ENCODE measurements at regions not wholly inside any gene's neighbourhood (a gene's known extent, or its start where the extent isn't known, plus 50 kb on each side); places are given as distances from the start of the nearest gene placed in this dataset.

- no peak for DNase-seq (ENCODE audit: low spot score)
Measured at GRCh38 chr1:238191170-238191569, 300.4 kb upstream of the ZP4 start.

GRCh38 chr1:238187575-238187949 is 296.8 kb upstream of the ZP4 start:
- no peak for DNase-seq (ENCODE audit: low spot score)

GRCh38 chr1:238186887-238187574 is 296.3 kb upstream of the ZP4 start:
- no peak for DNase-seq (ENCODE audit: low spot score)

GRCh38 chr1:238177960-238178645 is 287.4 kb upstream of the ZP4 start:
- no peak for DNase-seq (ENCODE audit: low spot score)

- no peak for DNase-seq (ENCODE audit: low spot score)
Measured at GRCh38 chr1:238177351-238177750, 286.6 kb upstream of the ZP4 start.

- DNase-seq (ENCODE audit: low spot score): no peak
Measured at GRCh38 chr1:238176441-238176840, 285.7 kb upstream of the ZP4 start.

GRCh38 chr1:238171985-238172384 is 281.3 kb upstream of the ZP4 start:
- no peak for DNase-seq (ENCODE audit: low spot score)

GRCh38 chr1:238161955-238162354 is 271.2 kb upstream of the ZP4 start:
- DNase-seq (ENCODE audit: low spot score): no peak

- DNase-seq (ENCODE audit: low spot score): no peak
Measured at GRCh38 chr1:238153939-238154338, 263.2 kb upstream of the ZP4 start.

GRCh38 chr1:238153253-238153652 is 262.5 kb upstream of the ZP4 start:
- DNase-seq (ENCODE audit: low spot score): no peak

- DNase-seq (ENCODE audit: low spot score): no peak
Measured at GRCh38 chr1:238152119-238152518, 261.4 kb upstream of the ZP4 start.

- DNase-seq (ENCODE audit: low spot score): no peak
Measured at GRCh38 chr1:238143038-238143437, 252.3 kb upstream of the ZP4 start.

GRCh38 chr1:238141353-238141752 is 250.6 kb upstream of the ZP4 start:
- DNase-seq (ENCODE audit: low spot score): no peak

- no peak for DNase-seq (ENCODE audit: low spot score)
Measured at GRCh38 chr1:238139713-238140112, 249.0 kb upstream of the ZP4 start.

- no peak for DNase-seq (ENCODE audit: low spot score)
Measured at GRCh38 chr1:238138059-238138626, 247.4 kb upstream of the ZP4 start.

- DNase-seq (ENCODE audit: low spot score): no peak
Measured at GRCh38 chr1:238135708-238136664, 245.3 kb upstream of the ZP4 start.

- no peak for DNase-seq (ENCODE audit: low spot score)
Measured at GRCh38 chr1:238129677-238130076, 239.0 kb upstream of the ZP4 start.

GRCh38 chr1:238123201-238123600 is 232.5 kb upstream of the ZP4 start:
- DNase-seq (ENCODE audit: low spot score): no peak

- DNase-seq (ENCODE audit: low spot score): no peak
Measured at GRCh38 chr1:238119861-238120260, 229.1 kb upstream of the ZP4 start.

- DNase-seq (ENCODE audit: low spot score): no peak
Measured at GRCh38 chr1:238119060-238119459, 228.3 kb upstream of the ZP4 start.

GRCh38 chr1:238115852-238116251 is 225.1 kb upstream of the ZP4 start:
- no peak for DNase-seq (ENCODE audit: low spot score)

GRCh38 chr1:238112952-238113621 is 222.4 kb upstream of the ZP4 start:
- no peak for DNase-seq (ENCODE audit: low spot score)

All from GM03348 (cell line).